H1 (cell line): ENCODE measurements at regions not wholly inside any gene's neighbourhood (a gene's known extent, or its start where the extent isn't known, plus 50 kb on each side); places are given as distances from the start of the nearest gene placed in this dataset.

ENCODE experiments used
- CTCF ChIA-PET: fragments of 300-600 bp; sonication (Branson Sonifier 250); formaldehyde crosslinking; loops from one replicate; lab custom pipeline; 2021; ENCODE audit not compliant: partially characterized antibody; lab: Charles Lee
- POLR2A ChIA-PET: fragments of 300-600 bp; sonication (Branson Sonifier 250); formaldehyde crosslinking; loops from one replicate; lab custom pipeline; 2021; ENCODE audit warnings: inconsistent platforms; ENCODE audit not compliant: partially characterized antibody; lab: Charles Lee
- DNase-seq, 2 experiments: peaks; one replicate each; pipeline versions ENCODE4 v3.0.0 to v3.0.0-alpha.2; 2010 to 2022; ENCODE audit warnings: low spot score in 2 of 2, low read depth in 1 of 2, mixed read lengths in 1 of 2
- FAIRE-seq: peaks from 2 replicates; lab custom pipeline; 2011; peaks lifted over from hg19 to GRCh38; lab: Jason Lieb, UNC
- H2AFZ ChIP-seq: 2 replicates; pipeline ENCODE4 v1.8.1; 2012; ENCODE audit warnings: low read length, inconsistent platforms
- H2AK5ac ChIP-seq: 2 replicates; pipeline ENCODE4 v1.6.1; 2013; ENCODE audit warnings: low read depth, low read length
- H2BK120ac ChIP-seq: replicated peaks from 2 replicates; pipeline ENCODE3; 2013; ENCODE audit warnings: low read depth, low read length, inconsistent platforms
- H2BK12ac ChIP-seq: 2 replicates; pipeline ENCODE4 v1.6.1; 2013; ENCODE audit warnings: low read depth, low read length
- H2BK15ac ChIP-seq: 2 replicates; pipeline ENCODE4 v1.6.1; 2013; ENCODE audit warnings: low read length
- H2BK20ac ChIP-seq: 2 replicates; pipeline ENCODE4 v1.6.1; 2013; ENCODE audit warnings: low read length
- H2BK5ac ChIP-seq: 2 replicates; pipeline ENCODE4 v1.6.1; 2013; ENCODE audit warnings: low read depth, low read length
- H3K14ac ChIP-seq: 2 replicates; pipeline ENCODE4 v1.6.1; 2013; ENCODE audit warnings: inconsistent platforms; ENCODE audit not compliant: insufficient read length
- H3K18ac ChIP-seq: 2 replicates; pipeline ENCODE4 v1.6.1; 2013; ENCODE audit warnings: low read length; ENCODE audit errors: extremely low read depth
- H3K23ac ChIP-seq: 2 replicates; pipeline ENCODE4 v1.6.1; 2013; ENCODE audit warnings: inconsistent platforms; ENCODE audit not compliant: insufficient read length
- H3K23me2 ChIP-seq: 2 replicates; pipeline ENCODE4 v1.6.1; 2013; ENCODE audit warnings: low read depth, low read length
- H3K27ac ChIP-seq: 2 replicates; pipeline ENCODE4 v1.6.1; 2011; ENCODE audit warnings: low read depth, low read length, inconsistent platforms
- H3K27me3 ChIP-seq, 4 experiments: replicated peaks in 1 of 4; 1 replicate in 1 of 4; 2 replicates in 3 of 4; pipeline versions ENCODE4 v1.6.1 to v1.8.1; 2011 to 2013; ENCODE audit warnings: low read length in 3 of 4, mild to moderate bottlenecking in 3 of 4, inconsistent platforms in 2 of 4, mixed read lengths in 2 of 4, moderate library complexity in 1 of 4; ENCODE audit not compliant: control insufficient read depth in 3 of 4, insufficient read depth in 3 of 4; ENCODE audit errors: extremely low read depth in 1 of 4
- H3K36me3 ChIP-seq, 4 experiments: 2 replicates each; pipeline versions ENCODE4 v1.6.1 to v1.8.1; 2011 to 2013; ENCODE audit warnings: mild to moderate bottlenecking in 4 of 4, low read length in 3 of 4, moderate library complexity in 2 of 4, control low read depth in 1 of 4, inconsistent platforms in 1 of 4; ENCODE audit not compliant: insufficient read depth in 4 of 4, control insufficient read depth in 2 of 4
- H3K4ac ChIP-seq: replicated peaks from 2 replicates; pipeline ENCODE3; 2013; ENCODE audit warnings: low read length, low read depth, mixed read lengths, inconsistent platforms; ENCODE audit not compliant: insufficient read length
- H3K4me1 ChIP-seq, 4 experiments: replicated peaks in 1 of 4; 1 replicate in 1 of 4; 2 replicates in 3 of 4; pipeline versions ENCODE4 v1.6.1 to v1.8.1; 2011 to 2013; ENCODE audit warnings: low read length in 3 of 4, inconsistent platforms in 2 of 4, mixed read lengths in 1 of 4; ENCODE audit not compliant: insufficient read depth in 4 of 4, control insufficient read depth in 3 of 4
- H3K4me2 ChIP-seq, 2 experiments: 2 replicates each; pipeline versions ENCODE4 v1.6.1 to v1.8.1; 2011 to 2013; ENCODE audit warnings: low read depth in 2 of 2, low read length in 2 of 2, control low read depth in 1 of 2, inconsistent platforms in 1 of 2, mild to moderate bottlenecking in 1 of 2; ENCODE audit not compliant: insufficient read depth in 1 of 2
- H3K4me3 ChIP-seq, 4 experiments: fragments of 200-600, 300-600 bp in 1 of 4; sonication (generic), shearing (Covaris generic), sonication (Bioruptor Twin) in 1 of 4; 2 replicates each; pipeline versions ENCODE4 v1.5.1 to v1.8.1; 2011 to 2016; ENCODE audit warnings: low read length in 4 of 4, low read depth in 3 of 4, control low read depth in 2 of 4, inconsistent platforms in 2 of 4, mild to moderate bottlenecking in 2 of 4, mixed read lengths in 1 of 4, moderate library complexity in 1 of 4; ENCODE audit not compliant: insufficient read depth in 2 of 4; ENCODE audit errors: extremely low read depth in 1 of 4
- H3K56ac ChIP-seq: replicated peaks from 2 replicates; pipeline ENCODE3; 2013; ENCODE audit warnings: low read depth, mild to moderate bottlenecking, mixed read lengths, low read length, inconsistent platforms; ENCODE audit not compliant: insufficient read length
- H3K79me1 ChIP-seq: 2 replicates; pipeline ENCODE4 v1.6.1; 2013; ENCODE audit warnings: low read depth, low read length, control low read depth
- H3K79me2 ChIP-seq, 2 experiments: 2 replicates each; pipeline versions ENCODE4 v1.6.1 to v1.8.1; 2012 to 2013; ENCODE audit warnings: low read length in 2 of 2, mild to moderate bottlenecking in 2 of 2, inconsistent platforms in 1 of 2; ENCODE audit not compliant: insufficient read depth in 2 of 2, control insufficient read depth in 1 of 2
- H3K9ac ChIP-seq, 4 experiments: replicated peaks in 1 of 4; 1 replicate in 1 of 4; 2 replicates in 3 of 4; pipeline versions ENCODE4 v1.6.1 to v1.8.1; 2011 to 2013; ENCODE audit warnings: low read depth in 3 of 4, low read length in 3 of 4, control low read depth in 2 of 4, mild to moderate bottlenecking in 2 of 4, moderate library complexity in 2 of 4, inconsistent platforms in 1 of 4; ENCODE audit errors: extremely low read depth in 1 of 4
- H3K9me3 ChIP-seq, 2 experiments: 2 replicates each; pipeline versions ENCODE4 v1.6.1 to v1.8.1; 2012 to 2013; ENCODE audit warnings: mild to moderate bottlenecking in 2 of 2, moderate library complexity in 2 of 2, control low read depth in 1 of 2, inconsistent platforms in 1 of 2, low read depth in 1 of 2, low read length in 1 of 2, mixed read lengths in 1 of 2; ENCODE audit not compliant: insufficient read depth in 2 of 2
- H4K20me1 ChIP-seq, 2 experiments: replicated peaks in 1 of 2; 2 replicates each; pipeline versions ENCODE3 to v1.8.1; 2011 to 2013; ENCODE audit warnings: inconsistent platforms in 2 of 2, low read length in 2 of 2, mild to moderate bottlenecking in 1 of 2; ENCODE audit not compliant: insufficient read depth in 2 of 2, control insufficient read depth in 1 of 2
- H4K5ac ChIP-seq: 2 replicates; pipeline ENCODE4 v1.6.1; 2013; ENCODE audit warnings: low read length, low read depth, mixed read lengths, inconsistent platforms; ENCODE audit not compliant: insufficient read length
- H4K8ac ChIP-seq: 2 replicates; pipeline ENCODE4 v1.8.0; 2013; ENCODE audit warnings: mild to moderate bottlenecking, moderate library complexity, low read length, inconsistent platforms; ENCODE audit not compliant: insufficient read depth; ENCODE audit errors: extremely low read depth
- H4K91ac ChIP-seq: replicated peaks from 2 replicates; pipeline ENCODE3; 2013; ENCODE audit warnings: low read length, mixed read lengths, inconsistent platforms; ENCODE audit not compliant: insufficient read length
- BCL11A ChIP-seq, 2 experiments: IDR thresholded peaks; one replicate each; pipeline ENCODE4 v1.6.1; 2011; ENCODE audit warnings: low read depth in 2 of 2, low read length in 2 of 2, mild to moderate bottlenecking in 2 of 2
- BRCA1 ChIP-seq: IDR thresholded peaks from 2 replicates; pipeline ENCODE4 v1.6.1; 2012; ENCODE audit warnings: low read depth, low read length, improper control_type of control experiment
- CBX5 ChIP-seq: fragments of 300-800, 300-1000 bp; sonication (generic); IDR thresholded peaks from 2 replicates; pipeline ENCODE4 v1.7.1; 2016; ENCODE audit warnings: antibody characterized with exemption, low read length, low read depth
- EP300 ChIP-seq, 2 experiments: IDR thresholded peaks; 1 replicate in 1 of 2; 2 replicates in 1 of 2; pipeline ENCODE4 v1.6.1; 2011 to 2012; ENCODE audit warnings: low read depth in 2 of 2, low read length in 2 of 2, mild to moderate bottlenecking in 2 of 2, borderline replicate concordance in 1 of 2, inconsistent platforms in 1 of 2, moderate library complexity in 1 of 2
- EZH2 ChIP-seq: fragments of 200-600 bp; sonication (generic); IDR thresholded peaks from 2 replicates; pipeline ENCODE4 v1.7.1; 2012; ENCODE audit warnings: low read depth, mild to moderate bottlenecking, moderate library complexity, low read length, inconsistent platforms; ENCODE audit not compliant: severe bottlenecking
- HDAC6 ChIP-seq: IDR thresholded peaks from one replicate; pipeline ENCODE4 v1.7.1; 2012; ENCODE audit warnings: low read depth, mild to moderate bottlenecking, inconsistent platforms, low read length, moderate library complexity
- JUND ChIP-seq: IDR thresholded peaks from 2 replicates; pipeline ENCODE4 v1.6.1; 2011; ENCODE audit warnings: mild to moderate bottlenecking, improper control_type of control experiment, low read length
- POLR2A ChIP-seq, 2 experiments: IDR thresholded peaks; 1 replicate in 1 of 2; 2 replicates in 1 of 2; pipeline ENCODE4 v1.6.1; 2011; ENCODE audit warnings: low read depth in 2 of 2, low read length in 2 of 2, mild to moderate bottlenecking in 2 of 2; ENCODE audit errors: control extremely low read depth in 1 of 2
- RAD21 ChIP-seq, 2 experiments: IDR thresholded peaks in 1 of 2; conservative IDR thresholded peaks in 1 of 2; 2 replicates each; pipeline ENCODE4 v1.6.1; 2011; ENCODE audit warnings: low read depth in 2 of 2, low read length in 2 of 2, improper control_type of control experiment in 1 of 2, inconsistent platforms in 1 of 2, mild to moderate bottlenecking in 1 of 2, moderate library complexity in 1 of 2
- RBBP5 ChIP-seq: IDR thresholded peaks from 2 replicates; pipeline ENCODE4 v1.7.1; 2012; ENCODE audit warnings: low read depth, mild to moderate bottlenecking, inconsistent platforms, low read length, moderate library complexity, borderline replicate concordance
- SP4 ChIP-seq: IDR thresholded peaks from 2 replicates; pipeline ENCODE4 v1.6.1; 2012; ENCODE audit warnings: low read length, inconsistent platforms
- WGBS, 2 experiments: shearing (Covaris generic) in 1 of 2; methylation state at CpG; one replicate each; pipeline versions ENCODE4 v1.1.6 to v1.1.7; 2013 to 2015; ENCODE audit warnings: low lambda C conversion rate in 2 of 2, mixed read lengths in 2 of 2, inconsistent platforms in 1 of 2, low coverage in 1 of 2, missing lambda C conversion rate in 1 of 2; ENCODE audit not compliant: insufficient replicate concordance in 2 of 2, insufficient coverage in 1 of 2, insufficient read length in 1 of 2; ENCODE audit errors: extremely low coverage in 1 of 2, missing lambda C conversion rate in 1 of 2; 5-methylcytosine and 5-hydroxymethylcytosine counted together

DNA sequence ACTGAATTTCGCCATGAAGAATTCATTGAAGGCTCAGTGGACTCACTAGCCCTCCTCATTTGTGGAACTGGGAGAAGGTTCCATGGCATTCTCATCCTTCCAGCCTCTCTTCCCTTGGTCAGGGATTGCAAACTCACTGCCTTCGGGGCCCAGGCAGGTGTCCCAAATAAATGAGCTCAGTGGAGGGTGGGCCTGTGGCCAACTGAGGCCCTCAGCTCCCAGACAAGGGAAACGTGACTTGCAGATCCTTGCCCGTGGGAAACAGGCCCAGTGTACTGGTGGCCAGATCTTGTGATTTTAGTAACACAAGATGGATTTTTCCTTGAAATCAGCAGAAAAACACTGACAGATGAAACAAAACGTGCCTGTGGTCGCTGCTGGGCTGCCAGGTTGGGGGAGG, 168.7 kb upstream of the CTBP2 start:
- no peak for TF ChIP-seq EP300 (IDR thresholded peaks at IDR 0.05; ENCODE audit: borderline replicate concordance in 1 of 2, low read depth in 2 of 2, low read length in 2 of 2)
- no peak for TF ChIP-seq EZH2
- no peak for TF ChIP-seq HDAC6
- no peak for TF ChIP-seq CBX5
- no peak for TF ChIP-seq POLR2A (IDR thresholded peaks at IDR 0.05; ENCODE audit: control extremely low read depth in 1 of 2, low read depth in 2 of 2, low read length in 2 of 2)
- TF ChIP-seq RAD21 (IDR thresholded peaks at IDR 0.05 in 1 of 2, conservative IDR thresholded peaks at IDR 0.05 in 1 of 2; ENCODE audit: low read depth in 2 of 2, low read length in 2 of 2): no peak
- TF ChIP-seq BRCA1: no peak
- TF ChIP-seq SP4: no peak
- no peak for TF ChIP-seq RBBP5
- TF ChIP-seq BCL11A (IDR thresholded peaks at IDR 0.05; ENCODE audit: low read depth in 2 of 2, low read length in 2 of 2): no peak
- TF ChIP-seq JUND: no peak
- no peak overlapping the region for H3K23ac ChIP-seq

More for the DNA sequence above, 168.7 kb upstream of the CTBP2 start:
- WGBS, 2 experiments: 82% methylated on average over 6 of the region's 6 CpGs; no CpG with 5 or more reads in 1 of the 2 experiments
- H2BK5ac ChIP-seq: no peak overlapping the region
- H2BK120ac ChIP-seq: no peak overlapping the region
- H3K9me3 ChIP-seq: no peaks in the 10 kb centered on the region
- no peak overlapping the region for H3K27ac ChIP-seq
- ChIA-PET POLR2A (no interaction called here), CTCF (interaction anchor here (3.5 kb wide), 1 partner anchor 14 kb away, joined by 12 read pairs; no protein-coding TSS in a partner anchor)
- H3K4me2 ChIP-seq: no peak overlapping the region
- H3K4me3 ChIP-seq: no peak overlapping the region
- H3K36me3 ChIP-seq: no peaks in the 10 kb centered on the region
- no peak overlapping the region for H2AK5ac ChIP-seq
- H4K20me1 ChIP-seq: no peaks in the 10 kb centered on the region
- no peak overlapping the region for H3K14ac ChIP-seq
- no peak overlapping the region for H4K8ac ChIP-seq
- H3K27me3 ChIP-seq: no peaks in the 10 kb centered on the region
- no peak overlapping the region for H4K5ac ChIP-seq
- FAIRE-seq: no peak
- no peak overlapping the region for H3K9ac ChIP-seq
- H4K91ac ChIP-seq: no peak overlapping the region
- peaks cover 0 to 3% (median 0%) of the 10 kb centered on the region in 4 experiments; a peak in 1 of 7 replicates for H3K4me1 ChIP-seq
- no peak overlapping the region for H2BK15ac ChIP-seq
- H3K79me1 ChIP-seq: no peaks in the 10 kb centered on the region
- H2BK12ac ChIP-seq: no peak overlapping the region
- no peak overlapping the region for H3K4ac ChIP-seq
- no peak overlapping the region for H2BK20ac ChIP-seq
- H3K56ac ChIP-seq: no peak overlapping the region
- DNase-seq: no peak
- H2AFZ ChIP-seq: no peak overlapping the region
- H3K18ac ChIP-seq: no peak overlapping the region
- no peaks in the 10 kb centered on the region for H3K79me2 ChIP-seq
- no peaks in the 10 kb centered on the region for H3K23me2 ChIP-seq
